Activated T-helper 1 cell treated with anti-CD3 and anti-CD28 coated beads, Interleukin-2, amount 50 U/mL, for 16 hours (primary cell): ENCODE measurements at regions not wholly inside any gene's neighbourhood (a gene's known extent, or its start where the extent isn't known, plus 50 kb on each side); places are given as distances from the start of the nearest gene placed in this dataset.

Source experiments
- DNase-seq, 2 donors: peaks; one replicate each; pipeline ENCODE4 v3.0.0-alpha.2; 2020; ENCODE audit warnings: low read depth in 1 of 2, low spot score in 1 of 2

DNA sequence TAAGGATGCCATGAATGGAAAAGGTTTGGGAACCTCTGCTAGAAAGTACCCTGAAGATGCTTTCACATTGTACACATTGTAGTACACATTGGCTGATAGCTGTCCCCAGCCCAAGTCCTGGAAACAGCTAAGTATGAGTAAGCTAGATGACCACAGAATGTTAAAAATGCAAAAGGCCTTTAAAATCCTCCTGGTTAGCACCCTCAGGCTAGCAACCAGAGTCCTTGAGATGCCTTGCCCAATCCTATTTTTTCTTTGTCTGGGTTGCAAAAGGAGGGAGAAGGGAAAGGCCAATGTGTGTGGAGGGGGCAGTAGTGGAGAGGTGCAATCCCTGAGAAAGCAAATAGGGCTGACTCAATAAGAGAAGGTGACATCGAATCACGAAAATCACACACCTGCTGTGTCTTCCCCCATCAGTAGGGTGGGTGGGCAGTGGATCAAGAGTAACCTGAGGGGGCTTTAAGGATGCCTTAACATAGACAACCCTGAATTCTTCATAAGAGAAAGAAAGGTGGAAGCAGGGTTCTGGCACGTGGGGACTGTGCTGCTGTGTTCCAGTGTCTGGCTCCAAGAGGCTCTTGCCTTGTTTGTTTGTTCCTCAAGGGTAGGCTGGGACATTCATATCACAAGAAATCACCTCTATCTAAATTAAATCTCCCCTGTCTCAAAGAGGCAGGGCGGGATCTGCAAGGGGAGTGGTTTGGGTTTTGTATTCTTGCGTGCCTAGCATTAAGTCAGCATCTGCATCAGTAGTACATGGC lies 266.2 kb upstream of the PLXNA2 start:
- DNase-seq: no peak

DNA sequence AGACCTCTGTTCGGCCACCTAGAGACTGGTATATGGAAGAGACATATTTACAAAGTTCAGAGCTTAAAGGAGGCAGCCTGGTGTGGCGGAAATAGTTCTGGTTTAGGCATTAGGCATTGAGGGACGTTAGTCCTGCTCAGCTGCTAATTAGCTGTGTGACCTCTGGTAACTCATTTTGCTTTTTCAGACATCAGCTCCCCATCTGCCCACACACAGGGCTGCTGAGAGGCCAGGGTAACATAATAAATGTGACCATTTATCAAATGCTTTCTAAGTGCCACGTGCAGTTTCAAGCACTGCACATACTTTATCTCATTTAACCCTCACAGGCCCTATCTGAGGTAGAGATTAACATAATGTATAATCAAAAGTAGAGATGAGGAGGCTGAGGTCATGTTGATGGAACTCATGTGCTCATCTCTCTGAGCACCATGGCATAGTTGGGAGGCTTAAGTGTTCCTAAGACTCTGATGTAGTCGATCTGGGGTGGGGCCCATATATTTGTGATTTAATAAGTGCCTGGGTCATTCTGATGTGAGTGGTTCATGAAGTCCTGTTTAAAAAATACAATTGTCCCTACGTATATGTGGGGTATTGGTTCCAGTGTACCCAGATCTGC lies 267.2 kb upstream of the PLXNA2 start:
- no peak for DNase-seq

DNA sequence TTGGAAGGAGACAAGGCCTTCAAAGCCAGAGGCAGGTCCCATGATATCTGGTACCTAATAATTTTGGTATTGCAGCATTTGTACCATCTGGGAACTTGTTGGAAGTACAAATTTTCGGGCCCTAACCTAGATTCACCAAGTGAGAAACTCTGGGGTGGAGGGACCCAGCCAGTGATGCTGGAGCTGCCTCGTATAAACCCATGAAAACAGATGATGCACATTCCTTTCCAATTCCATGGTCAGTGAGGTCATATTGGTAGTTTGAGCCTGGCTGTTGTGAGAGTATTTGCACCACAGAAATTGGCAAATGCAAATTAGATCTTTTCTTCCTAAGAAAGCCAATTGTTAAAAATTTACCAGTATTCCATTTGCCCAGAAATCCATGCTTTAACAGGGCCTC lies 269.6 kb upstream of the PLXNA2 start:
- no peak for DNase-seq

DNA sequence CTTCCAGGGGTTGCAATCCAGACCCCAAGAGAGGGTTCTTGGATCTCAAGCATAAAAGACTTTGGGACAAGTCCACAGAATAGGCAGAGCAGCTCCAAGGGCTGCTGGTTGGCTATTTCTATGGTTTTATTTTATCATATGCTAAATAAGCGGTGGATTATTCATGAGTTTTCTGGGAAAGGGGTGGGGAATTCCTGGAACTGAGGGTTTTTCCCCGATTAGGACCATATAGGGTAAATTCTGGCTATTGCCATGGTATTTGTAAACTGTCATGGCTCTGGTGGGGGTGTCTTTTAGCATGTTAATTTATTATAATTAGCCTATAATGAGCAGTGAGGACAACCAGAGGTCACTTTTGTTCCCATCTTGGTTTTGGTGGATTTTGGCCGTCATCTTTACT lies 270.9 kb upstream of the PLXNA2 start:
- DNase-seq: no peak

DNA sequence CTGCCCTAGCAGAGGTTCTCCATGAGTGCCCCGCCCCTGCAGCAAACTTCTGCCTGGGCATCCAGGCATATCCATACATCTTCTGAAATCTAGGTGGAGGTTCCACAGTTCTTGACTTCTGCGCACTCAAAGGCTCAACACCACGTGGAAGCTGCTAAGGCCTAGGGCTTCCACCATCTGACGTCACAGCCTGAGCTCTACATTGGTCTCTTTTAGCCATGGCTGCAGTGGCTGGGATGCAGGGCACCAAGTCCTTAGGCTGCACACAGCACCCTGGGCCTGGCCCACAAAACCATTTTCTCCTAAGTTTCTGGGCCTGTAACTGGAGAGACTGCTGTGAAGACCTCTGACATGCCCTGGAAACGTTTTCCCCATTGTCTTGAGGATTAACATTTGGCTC lies 272.6 kb upstream of the PLXNA2 start:
- no peak for DNase-seq

DNA sequence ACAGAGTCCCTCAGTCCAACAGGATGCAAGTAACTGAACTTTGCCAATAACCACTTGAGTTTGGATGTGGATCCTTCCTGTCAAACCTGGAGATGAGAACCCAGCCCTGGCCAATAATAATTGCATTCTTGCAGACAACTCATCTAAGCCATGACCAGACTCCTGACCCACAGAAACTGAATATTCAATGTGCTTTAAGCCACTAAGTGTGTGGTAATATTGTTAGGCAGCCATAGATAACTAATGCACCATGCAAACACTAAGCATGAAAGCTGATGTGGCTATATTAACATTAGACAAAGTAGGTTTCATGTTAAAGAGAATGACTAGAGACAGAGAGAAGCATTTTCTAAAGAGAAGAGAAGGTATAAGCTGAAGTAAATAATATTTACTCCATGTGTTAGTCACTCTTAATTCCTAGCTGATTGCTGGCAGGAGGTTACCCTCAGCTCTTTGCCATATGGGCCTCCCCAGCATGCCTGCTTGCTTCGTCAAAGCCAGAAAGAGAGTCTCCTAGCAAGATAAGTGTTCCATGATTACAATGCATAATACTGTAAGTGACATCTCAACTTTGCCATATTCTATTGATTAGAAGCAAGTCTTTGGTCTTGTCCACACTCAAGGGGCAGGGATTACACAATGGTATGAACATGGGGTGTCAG lies 276.4 kb upstream of the PLXNA2 start:
- no peak for DNase-seq

DNA sequence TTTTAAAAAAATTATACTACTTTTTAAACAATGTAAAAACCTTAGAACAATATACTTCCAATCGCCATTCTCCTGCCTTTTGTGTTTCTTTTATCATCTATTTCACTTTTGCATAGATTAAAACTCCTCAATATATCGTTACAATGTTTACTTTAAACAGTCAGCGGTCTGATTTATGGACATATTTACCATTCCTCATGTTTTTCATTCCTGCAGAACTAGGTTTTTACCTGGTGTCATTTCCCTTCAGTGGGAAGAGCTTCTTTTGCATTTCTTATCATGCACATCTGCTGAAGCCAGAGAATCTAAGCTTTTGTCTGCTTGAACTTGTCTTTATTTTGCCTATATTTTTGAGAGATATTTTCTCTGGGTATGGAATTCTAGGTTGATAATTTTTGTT lies 277.4 kb upstream of the PLXNA2 start:
- DNase-seq: no peak

DNA sequence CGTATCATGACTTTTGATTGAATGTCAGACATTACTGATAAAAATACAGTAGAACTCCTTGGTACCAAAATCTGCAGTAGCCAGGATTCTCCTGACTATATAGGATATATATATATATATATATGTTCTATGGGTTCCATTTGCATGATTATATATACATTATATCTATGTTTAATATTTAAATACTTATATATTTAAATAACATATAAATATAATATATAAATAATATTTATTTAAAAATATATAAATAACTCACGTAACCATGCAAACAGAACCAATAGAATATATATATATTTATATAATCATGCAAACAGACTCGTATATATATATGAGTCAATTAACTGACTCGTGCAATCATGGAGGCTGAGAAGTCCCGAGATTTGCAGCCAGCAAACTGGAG lies 278.8 kb upstream of the PLXNA2 start:
- DNase-seq: no peak

DNA sequence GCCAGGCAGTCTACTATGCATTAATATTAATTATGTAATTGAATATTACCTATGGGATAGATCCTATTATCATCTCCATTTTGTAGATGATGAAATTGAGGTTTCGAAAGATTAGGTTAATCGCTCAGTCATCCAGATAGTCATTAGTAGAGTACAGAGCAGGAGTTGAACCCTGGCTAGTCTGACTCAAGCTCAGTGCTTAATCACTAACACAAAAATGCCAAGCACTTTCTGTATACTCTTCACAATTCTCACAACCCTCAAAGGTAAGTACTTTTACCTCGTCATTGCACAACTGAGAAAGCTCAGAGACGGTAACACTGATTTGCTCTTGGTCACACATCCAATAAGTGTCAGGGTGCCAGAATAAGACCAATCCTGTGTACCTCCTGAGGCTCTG lies 280.2 kb upstream of the PLXNA2 start:
- no peak for DNase-seq

DNA sequence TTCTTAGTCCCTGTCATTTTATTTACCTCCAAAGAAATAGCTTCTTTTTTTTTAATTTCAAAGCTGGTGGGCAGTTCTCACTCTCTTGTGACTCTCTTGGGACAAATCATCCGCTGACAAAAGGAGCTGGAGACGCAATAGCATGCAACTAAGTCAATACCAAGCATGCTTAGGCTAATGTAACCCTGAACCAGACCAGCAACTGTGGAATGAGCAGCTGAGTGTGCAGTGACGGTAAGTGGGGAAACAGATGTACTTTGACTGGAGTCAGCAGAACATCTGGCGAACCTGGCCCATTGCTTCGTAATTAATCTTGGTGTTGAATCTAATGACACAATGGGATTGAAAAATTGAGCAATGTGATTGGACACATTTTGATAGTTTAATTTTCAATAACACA lies 280.7 kb upstream of the PLXNA2 start:
- no peak for DNase-seq

DNA sequence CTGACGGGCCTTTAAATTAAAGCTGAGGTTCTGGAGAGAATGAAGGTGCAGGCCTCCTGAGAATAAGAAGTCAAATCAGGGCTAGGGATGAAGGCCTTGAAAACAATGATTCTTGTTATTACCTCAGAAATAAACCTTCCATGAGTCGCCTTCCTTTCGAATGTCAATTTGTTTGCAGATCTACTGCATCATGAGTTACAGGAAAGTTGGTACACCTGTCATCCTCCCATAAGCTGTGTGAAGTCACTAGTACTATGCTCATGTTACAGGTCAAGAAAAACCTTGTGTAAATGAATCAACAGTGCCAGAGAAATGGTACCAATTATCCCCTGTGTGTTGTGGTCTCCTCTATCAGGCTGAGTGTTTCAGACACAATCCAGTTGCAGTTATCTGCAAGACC lies 281.2 kb upstream of the PLXNA2 start:
- no peak for DNase-seq

DNA sequence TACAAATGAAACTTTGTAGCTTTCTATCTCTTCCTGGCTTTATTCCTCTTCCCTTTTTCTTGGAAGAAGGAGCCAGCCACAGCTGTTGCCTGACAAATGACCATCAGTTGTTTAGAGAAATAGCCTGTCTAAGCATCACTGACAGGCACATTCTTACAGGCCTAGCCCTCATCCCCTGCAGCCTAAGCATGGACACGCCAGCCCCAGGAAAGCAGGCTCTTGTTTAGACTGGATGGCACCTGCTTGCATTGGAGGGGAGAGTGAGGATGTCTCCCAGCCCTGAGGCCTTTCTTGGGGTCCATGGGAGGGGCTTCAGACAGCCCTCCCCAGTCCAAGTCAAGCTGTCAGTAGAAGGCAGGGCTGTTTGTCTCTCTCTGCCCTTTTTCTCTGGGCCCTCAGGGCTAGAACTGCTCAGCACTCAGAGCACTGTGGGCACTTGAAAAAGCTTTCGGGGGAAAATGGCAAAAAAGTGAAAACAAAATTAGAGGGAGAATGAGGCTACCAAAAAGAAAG lies 282.5 kb upstream of the PLXNA2 start:
- DNase-seq: no peak

DNA sequence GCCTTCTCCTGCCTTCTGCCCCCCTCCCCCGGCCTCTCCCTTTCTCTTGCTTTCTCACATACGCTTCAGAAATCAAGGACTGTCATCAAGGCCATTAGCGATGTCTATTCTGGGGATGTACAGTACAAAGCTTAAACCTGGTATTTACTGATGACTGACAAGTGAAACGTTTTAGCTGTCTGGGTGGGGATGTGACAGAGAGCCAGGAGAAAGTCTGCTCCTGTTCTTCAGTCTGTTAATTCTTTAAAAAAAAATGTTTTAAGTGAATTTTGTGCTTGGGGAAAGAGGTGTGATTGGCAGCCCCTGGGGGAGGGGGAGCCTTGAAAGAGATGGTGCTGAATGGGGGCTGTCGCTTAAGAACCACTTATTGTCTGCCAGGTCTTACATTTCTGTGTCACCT lies 283.0 kb upstream of the PLXNA2 start:
- DNase-seq: no peak

DNA sequence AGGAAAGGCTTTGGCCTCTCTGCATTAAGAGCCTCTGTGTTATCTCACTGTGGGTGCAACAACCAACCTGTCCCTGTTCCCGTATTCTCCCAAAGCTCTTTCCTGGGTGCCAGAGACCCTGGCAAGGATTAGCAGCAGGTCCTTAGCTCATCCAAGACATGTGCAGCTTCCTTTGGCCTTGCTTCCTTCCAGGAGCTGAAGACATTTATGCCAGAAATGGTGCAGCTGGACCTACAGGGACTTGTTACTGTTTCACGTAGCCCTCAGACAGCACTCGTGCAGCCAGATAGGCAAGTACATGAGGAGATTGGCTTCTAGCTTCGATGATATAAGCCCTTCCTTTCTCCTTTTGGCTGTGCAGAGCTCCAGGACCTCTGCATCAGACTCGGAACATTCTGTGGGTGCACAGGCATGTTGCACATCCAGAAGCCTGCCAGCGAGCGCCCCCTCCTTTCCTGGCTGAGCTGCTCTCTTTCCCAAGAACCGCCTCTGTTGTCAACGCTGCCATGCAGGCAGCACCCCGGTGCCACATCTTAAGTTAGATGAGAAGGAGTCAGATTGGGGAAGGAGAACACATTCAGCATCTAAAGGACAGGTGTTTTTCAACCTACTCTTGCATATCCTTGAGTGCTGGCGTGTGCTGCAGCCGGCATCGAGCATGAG lies 284.5 kb upstream of the PLXNA2 start:
- DNase-seq: no peak

DNA sequence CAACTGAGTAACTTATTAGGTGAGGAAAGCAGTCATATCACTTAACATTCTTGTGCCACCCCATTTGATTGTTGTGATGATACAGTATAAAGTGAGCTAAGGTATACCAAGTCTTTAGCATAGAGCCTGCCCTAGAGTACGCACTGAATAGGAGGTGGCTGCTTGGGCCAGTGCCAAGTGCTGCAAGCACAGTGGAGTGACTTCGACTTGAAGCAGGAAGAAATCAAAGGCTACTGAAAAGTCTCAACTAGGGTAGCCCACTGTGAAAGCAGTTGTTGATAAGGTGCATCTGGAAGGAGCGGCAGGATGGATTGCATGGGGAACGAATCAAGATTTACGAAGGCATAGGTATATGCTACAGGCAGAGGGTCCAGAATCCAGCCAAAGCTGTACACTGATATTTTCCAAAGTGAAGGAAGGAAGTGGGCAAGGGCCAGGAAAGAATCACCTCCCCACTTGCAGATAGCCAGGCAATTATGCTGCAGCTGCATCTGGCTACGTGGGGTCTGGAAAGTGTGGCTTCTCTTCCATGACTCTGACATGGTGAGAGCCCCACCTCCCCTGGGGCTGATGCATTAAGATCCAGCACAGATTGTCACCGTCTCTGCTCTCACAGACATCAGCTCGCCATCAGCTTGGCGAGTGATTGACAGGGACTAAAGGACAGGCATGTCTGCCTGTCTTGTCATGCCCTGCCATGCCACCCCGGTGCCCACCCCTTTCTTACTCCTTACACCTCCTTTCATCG lies 287.0 kb upstream of the PLXNA2 start:
- DNase-seq: no peak

DNA sequence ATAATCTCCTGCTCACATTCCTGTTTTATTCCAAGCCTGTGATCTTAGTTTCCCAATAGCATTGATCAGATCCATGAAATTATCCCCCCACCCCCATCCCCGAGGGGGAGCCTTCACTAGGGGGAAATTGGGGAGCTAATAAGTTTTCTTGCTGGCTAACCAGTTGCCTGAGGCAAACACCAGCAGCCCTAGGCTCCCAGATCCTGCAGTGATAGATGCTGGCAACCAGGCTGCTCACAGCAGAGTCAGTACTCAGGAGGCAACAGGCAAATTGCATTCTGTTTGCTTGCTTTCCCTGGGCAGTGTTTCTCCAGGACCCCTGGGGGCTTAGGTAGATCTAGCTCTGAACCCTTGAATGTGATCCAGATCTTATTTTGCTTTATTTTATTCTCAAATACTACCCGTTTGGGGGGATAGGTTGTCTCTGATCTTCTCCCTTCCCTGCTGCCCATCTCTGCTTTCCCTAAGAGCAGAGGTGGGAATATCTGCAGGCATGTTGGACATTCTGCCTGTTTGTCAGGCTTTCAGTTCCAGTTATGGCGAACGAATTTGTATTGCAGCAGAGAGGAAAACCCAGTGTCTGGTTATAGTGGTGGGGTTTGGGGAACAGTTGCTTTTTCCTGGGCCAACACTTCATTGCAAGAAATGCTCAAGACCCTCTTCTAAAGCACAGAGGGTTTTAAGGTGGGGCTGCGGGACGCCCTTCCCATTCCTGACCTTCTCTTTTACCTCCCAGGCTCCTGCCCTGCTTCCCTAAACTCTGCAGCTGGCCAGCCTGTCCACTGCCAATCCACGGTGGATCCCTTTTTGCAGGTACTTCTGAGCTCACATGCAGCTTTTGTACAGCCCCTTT lies 289.8 kb upstream of the PLXNA2 start:
- no peak for DNase-seq

DNA sequence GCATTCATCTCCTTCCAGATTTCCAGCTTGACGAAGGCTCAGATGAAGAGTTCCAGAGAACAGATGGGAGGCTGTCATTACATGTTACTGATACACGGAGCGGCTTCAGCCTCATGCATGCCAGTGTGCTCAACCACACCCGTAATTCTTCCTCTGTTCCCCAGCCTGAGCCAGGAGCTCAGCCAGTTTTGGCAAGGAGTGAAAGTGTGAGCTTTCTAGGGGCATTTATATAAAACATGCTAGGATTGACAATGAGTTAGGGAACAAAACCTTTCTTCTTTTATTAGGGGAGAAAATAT lies 290.4 kb upstream of the PLXNA2 start:
- DNase-seq: no peak

DNA sequence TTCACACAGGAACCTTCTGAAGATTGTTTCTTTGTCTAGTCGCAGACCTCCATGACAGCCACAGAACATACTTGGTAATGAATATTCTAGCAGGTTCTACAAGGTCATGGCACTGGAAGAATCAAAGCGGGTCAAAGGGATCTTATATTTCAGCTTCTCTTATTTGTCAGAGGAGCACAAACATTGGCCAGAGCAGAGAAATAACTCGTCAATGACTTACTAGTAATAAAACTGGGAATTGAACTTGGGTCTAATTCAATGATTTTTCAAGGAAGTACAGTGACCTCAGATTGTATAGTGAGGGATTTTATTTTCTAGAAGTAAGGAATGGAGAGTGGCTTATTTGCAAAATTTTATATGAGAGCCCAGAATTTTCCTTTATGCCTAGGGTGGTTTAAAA lies 290.8 kb upstream of the PLXNA2 start:
- no peak for DNase-seq

DNA sequence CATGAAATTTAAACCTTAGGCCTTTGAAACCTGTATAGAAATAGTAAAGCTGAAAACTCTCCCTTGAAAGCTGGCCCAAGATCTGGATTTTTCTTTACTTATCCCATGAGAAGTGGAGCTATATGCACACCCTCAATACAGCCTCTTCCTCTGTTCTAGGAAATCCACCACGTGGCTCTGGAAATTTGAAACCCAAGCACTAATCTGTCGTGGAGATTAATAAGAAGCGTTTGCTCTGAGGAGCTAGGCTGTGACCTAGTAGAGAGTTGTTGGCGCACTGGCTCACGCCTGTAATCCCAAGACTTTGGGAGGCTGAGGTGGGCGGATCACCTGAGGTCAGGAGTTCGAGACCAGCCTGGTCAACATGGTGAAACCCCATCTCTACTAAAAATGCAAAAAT lies 291.3 kb upstream of the PLXNA2 start:
- no peak for DNase-seq

DNA sequence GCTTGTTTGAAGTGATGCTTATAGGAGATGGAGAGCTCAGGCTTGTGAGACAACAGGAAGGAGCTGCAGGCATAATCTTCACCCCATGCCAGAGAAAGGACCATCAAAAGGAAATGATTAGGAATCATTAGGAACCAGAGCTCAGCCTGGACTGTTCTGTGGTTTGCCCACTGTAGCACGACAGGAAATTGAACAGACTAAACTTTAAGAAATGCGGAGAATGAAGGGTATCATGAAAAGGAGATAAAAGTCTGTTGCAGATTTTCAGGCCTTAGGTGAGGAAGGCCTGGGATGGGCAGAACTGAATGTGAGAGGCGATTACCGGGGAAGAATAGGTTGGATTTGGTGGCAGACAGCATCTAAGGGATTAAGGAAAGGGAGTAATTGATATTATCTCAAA lies 292.0 kb upstream of the PLXNA2 start:
- DNase-seq: no peak
